Fibroblast of lung (primary cell): ENCODE measurements at regions not wholly inside any gene's neighbourhood (a gene's known extent, or its start where the extent isn't known, plus 50 kb on each side); places are given as distances from the start of the nearest gene placed in this dataset.

ENCODE experiments used
- DNase-seq, 2 donors: peaks; one replicate each; pipeline versions ENCODE4 v3.0.0 to v3.0.0-alpha.2; 2010; ENCODE audit warnings: low read depth in 2 of 2
- H2AFZ ChIP-seq: 2 replicates; pipeline ENCODE4 v1.5.1; 2012; ENCODE audit warnings: low read length, control low read depth, inconsistent platforms
- H3K27ac ChIP-seq: 2 replicates; pipeline ENCODE4 v1.5.1; 2011; ENCODE audit warnings: low read length, control low read depth; ENCODE audit not compliant: insufficient read depth
- H3K27me3 ChIP-seq: 2 replicates; pipeline ENCODE4 v1.5.1; 2011; ENCODE audit warnings: mild to moderate bottlenecking, low read length; ENCODE audit not compliant: control insufficient read depth, insufficient read depth
- H3K36me3 ChIP-seq: 2 replicates; pipeline ENCODE4 v1.5.1; 2011; ENCODE audit warnings: low read length; ENCODE audit not compliant: control insufficient read depth, insufficient read depth
- H3K4me1 ChIP-seq: 2 replicates; pipeline ENCODE4 v1.5.1; 2011; ENCODE audit warnings: low read length; ENCODE audit not compliant: control insufficient read depth, insufficient read depth; ENCODE audit errors: extremely low read depth
- H3K4me2 ChIP-seq: 2 replicates; pipeline ENCODE4 v1.5.1; 2011; ENCODE audit warnings: low read length, control low read depth; ENCODE audit not compliant: insufficient read depth; ENCODE audit errors: extremely low read depth
- H3K4me3 ChIP-seq, 4 experiments: fragments of 200-600 bp in 1 of 4; sonication (generic) in 1 of 4; replicated peaks in 1 of 4; 2 replicates each; pipeline ENCODE4 v1.5.1; 2011 to 2016; ENCODE audit warnings: low read length in 4 of 4, low read depth in 3 of 4, mild to moderate bottlenecking in 3 of 4, control low read depth in 2 of 4, inconsistent platforms in 1 of 4, mixed read lengths in 1 of 4; ENCODE audit not compliant: insufficient read depth in 1 of 4; ENCODE audit errors: control extremely low read depth in 1 of 4
- H3K79me2 ChIP-seq: 2 replicates; pipeline ENCODE4 v1.5.1; 2012; ENCODE audit warnings: mild to moderate bottlenecking, low read length, inconsistent platforms; ENCODE audit not compliant: control insufficient read depth, insufficient read depth
- H3K9ac ChIP-seq: 2 replicates; pipeline ENCODE4 v1.5.1; 2011; ENCODE audit warnings: mild to moderate bottlenecking, low read length, control low read depth; ENCODE audit not compliant: insufficient read depth
- H3K9me3 ChIP-seq: 2 replicates; pipeline ENCODE4 v1.5.1; 2012; ENCODE audit warnings: low read depth, low read length; ENCODE audit not compliant: control insufficient read depth, insufficient read depth
- H4K20me1 ChIP-seq: 2 replicates; pipeline ENCODE4 v1.5.1; 2011; ENCODE audit warnings: low read length; ENCODE audit not compliant: control insufficient read depth, insufficient read depth; ENCODE audit errors: extremely low read depth
- EZH2 ChIP-seq: IDR thresholded peaks from 2 replicates; pipeline ENCODE4 v1.5.1; 2012; ENCODE audit warnings: low read length, control low read depth, mild to moderate bottlenecking; ENCODE audit errors: missing control alignments
- TF ChIP-seq, protein P1 (sequence below), 2 donors: IDR thresholded peaks in 1 of 2; conservative IDR thresholded peaks in 1 of 2; 1 replicate in 1 of 2; 2 replicates in 1 of 2; pipeline ENCODE4 v1.5.1; 2011 to 2012; ENCODE audit warnings: low read length in 2 of 2, control low read depth in 1 of 2, inconsistent platforms in 1 of 2, low read depth in 1 of 2, mild to moderate bottlenecking in 1 of 2

DNA sequence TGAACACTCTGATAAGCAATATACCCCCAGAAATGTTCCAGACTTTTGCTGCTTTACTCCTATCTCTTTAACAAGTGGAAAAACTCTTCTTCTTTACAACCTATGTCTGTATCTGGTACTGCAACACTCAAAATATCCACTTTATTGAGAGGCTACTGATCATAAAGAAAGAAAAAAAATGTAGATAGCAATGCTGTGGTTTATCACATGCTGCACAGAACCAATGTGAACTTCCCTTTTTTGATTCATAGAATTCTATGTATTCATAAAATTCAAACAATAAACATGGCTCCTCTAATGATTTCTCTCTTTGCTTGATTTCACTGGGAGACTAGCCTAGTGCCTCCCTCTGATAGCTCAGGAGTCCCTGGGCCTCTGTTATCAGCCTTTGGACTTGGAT, 223.5 kb downstream of the ZNF674 start:
- H3K79me2 ChIP-seq = no peaks in the 10 kb centered on the region
- no peak overlapping the region for H2AFZ ChIP-seq
- H3K4me2 ChIP-seq = no peak overlapping the region
- no peaks in the 10 kb centered on the region for H4K20me1 ChIP-seq
- H3K9me3 ChIP-seq = no peaks in the 10 kb centered on the region
- no peak overlapping the region for H3K4me3 ChIP-seq
- no peak for DNase-seq
- no peaks in the 10 kb centered on the region for H3K27me3 ChIP-seq
- no peaks in the 10 kb centered on the region for H3K4me1 ChIP-seq
- TF ChIP-seq, protein P1, sequence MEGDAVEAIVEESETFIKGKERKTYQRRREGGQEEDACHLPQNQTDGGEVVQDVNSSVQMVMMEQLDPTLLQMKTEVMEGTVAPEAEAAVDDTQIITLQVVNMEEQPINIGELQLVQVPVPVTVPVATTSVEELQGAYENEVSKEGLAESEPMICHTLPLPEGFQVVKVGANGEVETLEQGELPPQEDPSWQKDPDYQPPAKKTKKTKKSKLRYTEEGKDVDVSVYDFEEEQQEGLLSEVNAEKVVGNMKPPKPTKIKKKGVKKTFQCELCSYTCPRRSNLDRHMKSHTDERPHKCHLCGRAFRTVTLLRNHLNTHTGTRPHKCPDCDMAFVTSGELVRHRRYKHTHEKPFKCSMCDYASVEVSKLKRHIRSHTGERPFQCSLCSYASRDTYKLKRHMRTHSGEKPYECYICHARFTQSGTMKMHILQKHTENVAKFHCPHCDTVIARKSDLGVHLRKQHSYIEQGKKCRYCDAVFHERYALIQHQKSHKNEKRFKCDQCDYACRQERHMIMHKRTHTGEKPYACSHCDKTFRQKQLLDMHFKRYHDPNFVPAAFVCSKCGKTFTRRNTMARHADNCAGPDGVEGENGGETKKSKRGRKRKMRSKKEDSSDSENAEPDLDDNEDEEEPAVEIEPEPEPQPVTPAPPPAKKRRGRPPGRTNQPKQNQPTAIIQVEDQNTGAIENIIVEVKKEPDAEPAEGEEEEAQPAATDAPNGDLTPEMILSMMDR (conservative IDR thresholded peaks at IDR 0.05 in 1 of 2, IDR thresholded peaks at IDR 0.05 in 1 of 2; ENCODE audit: low read depth in 1 of 2, low read length in 2 of 2) = no peak
- no peaks in the 10 kb centered on the region for H3K36me3 ChIP-seq
- H3K9ac ChIP-seq = no peak overlapping the region
- H3K27ac ChIP-seq = no peak overlapping the region

DNA sequence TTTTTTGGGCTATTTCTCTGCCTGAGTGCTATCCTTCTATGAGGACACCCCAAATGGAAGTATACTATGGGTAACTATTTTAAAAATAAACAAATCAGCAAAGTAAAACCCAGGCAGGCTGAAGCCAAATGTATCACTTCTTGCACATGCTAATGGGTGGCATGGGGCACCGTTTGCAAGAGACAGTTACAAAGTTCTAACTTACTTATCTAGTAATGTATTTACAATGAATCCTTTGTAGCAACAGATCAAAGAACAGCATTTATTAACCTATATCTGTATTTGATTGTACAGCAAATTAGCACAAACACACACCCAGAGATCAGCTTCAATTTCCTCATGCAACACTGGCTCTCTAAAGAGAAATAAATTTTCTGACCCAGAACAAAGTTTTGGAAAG, 225.5 kb downstream of the ZNF674 start:
- H3K36me3 ChIP-seq = no peaks in the 10 kb centered on the region
- no peak for DNase-seq
- H3K4me1 ChIP-seq = no peaks in the 10 kb centered on the region
- no peaks in the 10 kb centered on the region for H3K27me3 ChIP-seq
- H3K9me3 ChIP-seq = no peaks in the 10 kb centered on the region
- no peak overlapping the region for H3K27ac ChIP-seq
- H3K4me2 ChIP-seq = no peak overlapping the region
- H2AFZ ChIP-seq = no peak overlapping the region
- TF ChIP-seq EZH2 = no peak
- TF ChIP-seq, protein P1 (conservative IDR thresholded peaks at IDR 0.05 in 1 of 2, IDR thresholded peaks at IDR 0.05 in 1 of 2; ENCODE audit: low read depth in 1 of 2, low read length in 2 of 2) = no peak
- H4K20me1 ChIP-seq = no peaks in the 10 kb centered on the region
- no peaks in the 10 kb centered on the region for H3K79me2 ChIP-seq
- H3K4me3 ChIP-seq = no peak overlapping the region
- H3K9ac ChIP-seq = no peak overlapping the region

DNA sequence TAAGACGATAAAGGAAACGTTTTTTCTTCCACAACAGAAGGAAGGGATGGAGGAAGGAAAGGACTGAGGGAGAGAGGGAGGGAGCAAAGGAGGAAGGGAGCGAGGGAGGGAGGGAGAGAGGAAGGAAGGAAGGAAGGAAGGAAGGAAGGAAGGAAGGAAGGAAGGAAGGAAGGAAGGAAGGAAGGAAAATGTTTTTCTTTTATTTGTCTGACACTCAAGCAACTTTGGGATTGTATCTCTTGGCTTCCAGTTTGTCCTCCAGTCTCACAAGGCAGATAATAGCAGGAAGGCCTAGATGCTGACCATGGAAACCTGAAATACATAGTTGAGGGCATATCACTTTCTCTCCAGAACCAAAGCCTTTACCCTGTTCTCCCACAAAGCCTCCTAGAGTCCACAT, 226.7 kb downstream of the ZNF674 start:
- Histone ChIP-seq H4K20me1 (no peaks in the 10 kb centered on the region), H3K9me3 (no peaks in the 10 kb centered on the region), H3K4me2 (no peak overlapping the region), H3K27me3 (no peaks in the 10 kb centered on the region), H3K27ac (no peak overlapping the region), H3K4me1 (no peaks in the 10 kb centered on the region), H2AFZ (no peak overlapping the region), H3K4me3 (no peak overlapping the region), H3K79me2 (no peaks in the 10 kb centered on the region), H3K9ac (no peak overlapping the region), H3K36me3 (no peaks in the 10 kb centered on the region)
- TF ChIP-seq, protein P1 (conservative IDR thresholded peaks at IDR 0.05 in 1 of 2, IDR thresholded peaks at IDR 0.05 in 1 of 2; ENCODE audit: low read depth in 1 of 2, low read length in 2 of 2) = no peak
- no peak for TF ChIP-seq EZH2
- no peak for DNase-seq
